H9 (cell line): ENCODE measurements at regions not wholly inside any gene's neighbourhood (a gene's known extent, or its start where the extent isn't known, plus 50 kb on each side); places are given as distances from the start of the nearest gene placed in this dataset.
"Not testable (repeated sequence)": the region's sequence is repeated elsewhere in the genome, so short reads cannot be mapped to it uniquely, and the experiment has no call there.

ENCODE experiments used
- DNase-seq: peaks from one replicate; pipeline ENCODE4 v3.0.0-alpha.2; 2017
- H2AFZ ChIP-seq: one replicate; pipeline ENCODE4 v1.6.1; 2013; ENCODE audit warnings: mild to moderate bottlenecking, low read length, control low read depth, moderate library complexity
- H2AK5ac ChIP-seq: 2 replicates; pipeline ENCODE4 v1.6.1; 2013; ENCODE audit warnings: low read length, control low read depth, mixed read lengths; ENCODE audit not compliant: insufficient read length
- H2BK120ac ChIP-seq: one replicate; pipeline ENCODE4 v1.6.1; 2013; ENCODE audit warnings: low read depth, mild to moderate bottlenecking, low read length, control low read depth, inconsistent platforms; ENCODE audit not compliant: poor library complexity, severe bottlenecking
- H2BK12ac ChIP-seq: 2 replicates; pipeline ENCODE4 v1.6.1; 2013; ENCODE audit warnings: low read length, control low read depth, mixed read lengths, low read depth; ENCODE audit not compliant: insufficient read length
- H2BK15ac ChIP-seq: 2 replicates; pipeline ENCODE4 v1.6.1; 2013; ENCODE audit warnings: low read depth, low read length, control low read depth
- H2BK20ac ChIP-seq: one replicate; pipeline ENCODE4 v1.6.1; 2013; ENCODE audit warnings: low read depth, mild to moderate bottlenecking, low read length, control low read depth, inconsistent platforms; ENCODE audit not compliant: poor library complexity, severe bottlenecking
- H2BK5ac ChIP-seq: 2 replicates; pipeline ENCODE4 v1.6.1; 2013; ENCODE audit warnings: low read length, control low read depth, mixed read lengths; ENCODE audit not compliant: insufficient read length
- H3K14ac ChIP-seq: 2 replicates; pipeline ENCODE4 v1.6.1; 2013; ENCODE audit warnings: low read length, control low read depth; ENCODE audit not compliant: insufficient read depth
- H3K18ac ChIP-seq: 2 replicates; pipeline ENCODE4 v1.6.1; 2013; ENCODE audit warnings: low read depth, mild to moderate bottlenecking, mixed read lengths, low read length, control low read depth; ENCODE audit not compliant: insufficient read length
- H3K23ac ChIP-seq: 2 replicates; pipeline ENCODE4 v1.6.1; 2013; ENCODE audit warnings: low read length, control low read depth, mixed read lengths, low read depth; ENCODE audit not compliant: insufficient read length
- H3K23me2 ChIP-seq: 2 replicates; pipeline ENCODE4 v1.6.1; 2013; ENCODE audit warnings: low read depth, mild to moderate bottlenecking, mixed read lengths, low read length, control low read depth; ENCODE audit not compliant: insufficient read length, poor library complexity, severe bottlenecking
- H3K27ac ChIP-seq: 2 replicates; pipeline ENCODE4 v1.5.1; 2013; ENCODE audit warnings: low read length, control low read depth, mixed read lengths, low read depth; ENCODE audit not compliant: insufficient read length
- H3K27me3 ChIP-seq: 2 replicates; pipeline ENCODE4 v1.6.1; 2013; ENCODE audit warnings: low read length, control low read depth, inconsistent platforms; ENCODE audit not compliant: insufficient read depth
- H3K4ac ChIP-seq: 2 replicates; pipeline ENCODE4 v1.6.1; 2013; ENCODE audit warnings: low read depth, mild to moderate bottlenecking, control low read depth, inconsistent platforms, low read length, moderate library complexity
- H3K4me1 ChIP-seq: 2 replicates; pipeline ENCODE4 v1.6.1; 2013; ENCODE audit warnings: low read length, control low read depth, inconsistent platforms; ENCODE audit not compliant: insufficient read depth
- H3K4me2 ChIP-seq: 2 replicates; pipeline ENCODE4 v1.6.1; 2013; ENCODE audit warnings: low read length, control low read depth, mixed read lengths; ENCODE audit not compliant: insufficient read length, insufficient read depth
- H3K56ac ChIP-seq: 2 replicates; pipeline ENCODE4 v1.6.1; 2013; ENCODE audit warnings: low read depth, mild to moderate bottlenecking, mixed read lengths, low read length, control low read depth; ENCODE audit not compliant: insufficient read length
- H3K79me1 ChIP-seq: 2 replicates; pipeline ENCODE4 v1.6.1; 2013; ENCODE audit warnings: low read depth, mild to moderate bottlenecking, moderate library complexity, low read length, control low read depth, inconsistent platforms; ENCODE audit not compliant: insufficient read depth, poor library complexity, severe bottlenecking
- H3K79me2 ChIP-seq: 2 replicates; pipeline ENCODE4 v1.6.1; 2013; ENCODE audit warnings: low read length, control low read depth, inconsistent platforms; ENCODE audit not compliant: insufficient read depth
- H3K9ac ChIP-seq: 2 replicates; pipeline ENCODE4 v1.6.1; 2013; ENCODE audit warnings: low read length, control low read depth, mixed read lengths; ENCODE audit not compliant: insufficient read length; ENCODE audit errors: extremely low read depth
- H3K9me3 ChIP-seq: one replicate; pipeline ENCODE4 v1.6.1; 2013; ENCODE audit warnings: low read depth, low read length, inconsistent platforms; ENCODE audit not compliant: control insufficient read depth
- H3T11ph ChIP-seq: one replicate; pipeline ENCODE4 v1.6.1; 2013; ENCODE audit warnings: mild to moderate bottlenecking, low read length, control low read depth, inconsistent platforms
- H4K20me1 ChIP-seq: one replicate; pipeline ENCODE4 v1.6.1; 2013; ENCODE audit not compliant: control insufficient read depth, insufficient read length, insufficient read depth
- H4K5ac ChIP-seq: 2 replicates; pipeline ENCODE4 v1.6.1; 2013; ENCODE audit warnings: low read depth, mild to moderate bottlenecking, mixed read lengths, low read length, control low read depth; ENCODE audit not compliant: insufficient read length
- H4K8ac ChIP-seq: replicated peaks from 2 replicates; pipeline ENCODE4 v1.6.1; 2013; ENCODE audit warnings: low read length, control low read depth, mixed read lengths, low read depth; ENCODE audit not compliant: insufficient read length
- H4K91ac ChIP-seq: 2 replicates; pipeline ENCODE4 v1.6.1; 2013; ENCODE audit warnings: low read depth, mild to moderate bottlenecking, moderate library complexity, mixed read lengths, low read length, control low read depth; ENCODE audit not compliant: insufficient read length
- H3K27ac Mint-ChIP-seq, 3 experiments: 2 replicates in 2 of 3; 3 replicates in 1 of 3; pipeline ENCODE4 v1.8.0; 2020 to 2021; ENCODE audit warnings: mixed read lengths in 3 of 3, mild to moderate bottlenecking in 1 of 3, moderate library complexity in 1 of 3
- H3K27me3 Mint-ChIP-seq: 2 replicates; pipeline ENCODE4 v1.8.0; 2021; ENCODE audit warnings: low read depth, mild to moderate bottlenecking, moderate library complexity, mixed read lengths
- H3K36me3 Mint-ChIP-seq, 3 experiments: 2 replicates in 2 of 3; 3 replicates in 1 of 3; pipeline ENCODE4 v1.8.0; 2020 to 2021; ENCODE audit warnings: low read depth in 3 of 3, mixed read lengths in 3 of 3; ENCODE audit not compliant: insufficient read depth in 1 of 3
- H3K4me1 Mint-ChIP-seq, 2 experiments: 2 replicates each; pipeline ENCODE4 v1.8.0; 2020; ENCODE audit warnings: mixed read lengths in 2 of 2
- H3K4me3 Mint-ChIP-seq, 2 experiments: 2 replicates in 1 of 2; 3 replicates in 1 of 2; pipeline ENCODE4 v1.8.0; 2020 to 2021; ENCODE audit warnings: mild to moderate bottlenecking in 2 of 2, mixed read lengths in 2 of 2, moderate library complexity in 1 of 2
- H3K9me3 Mint-ChIP-seq, 2 experiments: 2 replicates in 1 of 2; 3 replicates in 1 of 2; pipeline ENCODE4 v1.8.0; 2020; ENCODE audit warnings: mild to moderate bottlenecking in 2 of 2, mixed read lengths in 2 of 2, moderate library complexity in 1 of 2
- WGBS: extraction: QIAGEN DNeasy Blood & Tissue Kit; methylation state at CpG from one replicate; pipeline ENCODE4 v1.1.7; 2013; ENCODE audit warnings: missing lambda C conversion rate, low lambda C conversion rate, mixed read lengths; ENCODE audit not compliant: insufficient read length; ENCODE audit errors: extremely low coverage; 5-methylcytosine and 5-hydroxymethylcytosine counted together

DNA sequence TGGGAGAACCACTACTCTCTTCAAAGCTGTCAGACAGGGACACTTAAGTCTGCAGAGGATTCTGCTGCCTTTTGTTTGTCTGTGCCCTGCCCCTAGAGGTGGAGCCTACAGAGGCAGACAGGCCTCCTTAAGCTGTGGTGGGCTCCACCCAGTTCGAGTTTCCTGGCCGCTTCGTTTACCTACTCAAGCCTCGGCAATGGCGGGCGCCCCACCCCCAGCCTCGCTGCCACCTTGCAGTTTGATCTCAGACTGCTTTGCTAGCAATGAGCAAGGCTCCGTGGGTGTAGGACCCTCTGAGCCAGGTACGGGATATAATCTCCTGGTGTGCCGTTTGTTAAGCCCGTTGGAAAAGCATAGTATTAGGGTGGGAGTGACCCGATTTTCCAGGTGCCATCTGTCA is 267.9 kb upstream of the GRAMD2B start:
- H2BK120ac ChIP-seq, H3K4me2 ChIP-seq, H3K4me3 Mint-ChIP-seq, H3K27me3 ChIP-seq, H2AFZ ChIP-seq, H3K18ac ChIP-seq, H3K4me1 Mint-ChIP-seq, H2BK12ac ChIP-seq, H3K27ac Mint-ChIP-seq, H3K23me2 ChIP-seq, H4K5ac ChIP-seq, DNase-seq, H3K56ac ChIP-seq, H3K79me1 ChIP-seq, H4K91ac ChIP-seq, H3K4ac ChIP-seq, H2AK5ac ChIP-seq, H3K27me3 Mint-ChIP-seq, H2BK20ac ChIP-seq, H2BK5ac ChIP-seq, H3K9ac ChIP-seq, H3K4me1 ChIP-seq, H3K23ac ChIP-seq, H3K14ac ChIP-seq, H3K79me2 ChIP-seq, H2BK15ac ChIP-seq, H3K27ac ChIP-seq, H3T11ph ChIP-seq, H4K20me1 ChIP-seq, H4K8ac ChIP-seq: not testable (repeated sequence)
- Mint-ChIP-seq H3K9me3 (peaks cover 45 to 58% of the 10 kb centered on the region in 2 experiments), H3K36me3 (peaks cover 30 to 55% (median 40%) of the 10 kb centered on the region in 3 experiments)
- H3K9me3 ChIP-seq = peaks cover 19% of the 10 kb centered on the region
- no CpG with 5 or more reads among the region's 12 CpGs for WGBS
